GM23248 (cell line): ENCODE measurements at regions not wholly inside any gene's neighbourhood (a gene's known extent, or its start where the extent isn't known, plus 50 kb on each side); places are given as distances from the start of the nearest gene placed in this dataset.
A peak's percentile ranks its signal among the peaks of the same experiment; 100 is the strongest.
"Not testable (repeated sequence)": the region's sequence is repeated elsewhere in the genome, so short reads cannot be mapped to it uniquely, and the experiment has no call there.

Experiments used
- DNase-seq: peaks from one replicate; pipeline ENCODE4 v3.0.0-alpha.2; 2015
- H2AFZ ChIP-seq: fragments of 200-600 bp; sonication (generic); 2 replicates; pipeline ENCODE4 v1.6.1; 2016; ENCODE audit warnings: antibody characterized with exemption
- H3F3A ChIP-seq: fragments of 200-600 bp; sonication (generic); 2 replicates; pipeline ENCODE4 v1.6.1; 2016; ENCODE audit warnings: mild to moderate bottlenecking, antibody characterized with exemption, mixed run types; ENCODE audit not compliant: insufficient read depth
- H3K27ac ChIP-seq: fragments of 200-600 bp; sonication (generic); 2 replicates; pipeline ENCODE4 v1.5.1; 2016; ENCODE audit warnings: mild to moderate bottlenecking
- H3K27me3 ChIP-seq: fragments of 200-600 bp; sonication (generic); replicated peaks from 2 replicates; pipeline ENCODE4 v1.6.1; 2016; ENCODE audit warnings: mild to moderate bottlenecking; ENCODE audit not compliant: insufficient read depth
- H3K36me3 ChIP-seq: fragments of 200-600 bp; sonication (generic); 2 replicates; pipeline ENCODE4 v1.6.1; 2016; ENCODE audit warnings: low read depth, mild to moderate bottlenecking
- H3K4me1 ChIP-seq: fragments of 200-600 bp; sonication (generic); 2 replicates; pipeline ENCODE4 v1.6.1; 2016; ENCODE audit warnings: mild to moderate bottlenecking; ENCODE audit not compliant: insufficient read depth
- H3K4me2 ChIP-seq: fragments of 200-600 bp; sonication (generic); one replicate; pipeline ENCODE4 v1.6.1; 2016; ENCODE audit warnings: mild to moderate bottlenecking; ENCODE audit not compliant: unreplicated experiment
- H3K4me3 ChIP-seq: fragments of 200-600 bp; sonication (generic); 2 replicates; pipeline ENCODE4 v1.5.1; 2016; ENCODE audit warnings: mild to moderate bottlenecking
- H3K79me2 ChIP-seq: fragments of 200-600 bp; sonication (generic); 2 replicates; pipeline ENCODE4 v1.6.1; 2016; ENCODE audit warnings: mild to moderate bottlenecking; ENCODE audit not compliant: insufficient read depth
- H3K9ac ChIP-seq: fragments of 200-600 bp; sonication (generic); 2 replicates; pipeline ENCODE4 v1.6.1; 2016; ENCODE audit warnings: mild to moderate bottlenecking
- H3K9me2 ChIP-seq: fragments of 200-600 bp; sonication (generic); 2 replicates; pipeline ENCODE4 v1.6.1; 2016; ENCODE audit warnings: mixed run types, mild to moderate bottlenecking, moderate library complexity; ENCODE audit not compliant: insufficient read depth
- H3K9me3 ChIP-seq: fragments of 200-600 bp; sonication (generic); one replicate; pipeline ENCODE4 v1.6.1; 2017; ENCODE audit warnings: low read depth
- H4K20me1 ChIP-seq: fragments of 200-600 bp; sonication (generic); 2 replicates; pipeline ENCODE4 v1.6.0; 2016; ENCODE audit not compliant: insufficient read depth
- EZH2 ChIP-seq: fragments of 200-600 bp; sonication (generic); IDR thresholded peaks from 2 replicates; pipeline ENCODE4 v1.6.1; 2018; ENCODE audit warnings: antibody characterized with exemption, mild to moderate bottlenecking; ENCODE audit not compliant: insufficient read depth, poor library complexity, severe bottlenecking
- EZH2phosphoT487 ChIP-seq: fragments of 200-600 bp; sonication (generic); IDR thresholded peaks from 2 replicates; pipeline ENCODE4 v1.6.1; 2018; ENCODE audit warnings: antibody characterized with exemption, moderate library complexity, mild to moderate bottlenecking, low read depth; ENCODE audit not compliant: insufficient read depth
- WGBS, 2 experiments: methylation state at CpG; one replicate each; pipeline ENCODE4 v1.1.6; 2015 to 2017; ENCODE audit warnings: low lambda C conversion rate in 2 of 2, low coverage in 1 of 2; ENCODE audit errors: missing lambda C conversion rate in 2 of 2; 5-methylcytosine and 5-hydroxymethylcytosine counted together
- in situ Hi-C: fragments of 300-500 bp; cut with MboI; formaldehyde crosslinking; loops from 2 replicates; pipeline ENCODE4 v1.15.0; 2020

GRCh38 chr9:65426231-65426630, 141.2 kb upstream of the FOXD4L5 start:
- no peaks in the 10 kb centered on the region for H3K36me3 ChIP-seq
- no peaks in the 10 kb centered on the region for H3K27me3 ChIP-seq
- H3K79me2 ChIP-seq, result no peaks in the 10 kb centered on the region
- no peak overlapping the region for H3K27ac ChIP-seq
- no peak overlapping the region for H3K4me3 ChIP-seq
- no peak for DNase-seq
- H3K9me3 ChIP-seq, result no peaks in the 10 kb centered on the region
- H3K9me2 ChIP-seq, result no peaks in the 10 kb centered on the region
- H2AFZ ChIP-seq, result no peak overlapping the region
- no peak for TF ChIP-seq EZH2
- no peak for TF ChIP-seq EZH2phosphoT487
- H3K4me1 ChIP-seq, result no peaks in the 10 kb centered on the region
- 62 to 67% methylated on average over 6 to 8 of the region's 8 CpGs for WGBS, 2 experiments
- H4K20me1 ChIP-seq, result no peaks in the 10 kb centered on the region
- in situ Hi-C loops, result no loop called here
- H3K9ac ChIP-seq, result no peak overlapping the region
- H3F3A ChIP-seq, result peaks cover 6% of the 10 kb centered on the region; the same call in 1 of the 2 replicates
- H3K4me2 ChIP-seq, result no peak overlapping the region

- H3K9ac ChIP-seq, H4K20me1 ChIP-seq, H3K27me3 ChIP-seq, H3K36me3 ChIP-seq, H3K9me2 ChIP-seq, H3K4me3 ChIP-seq, H3K9me3 ChIP-seq, H2AFZ ChIP-seq, H3K4me1 ChIP-seq, in situ Hi-C loops, H3F3A ChIP-seq, H3K4me2 ChIP-seq, DNase-seq, H3K27ac ChIP-seq, H3K79me2 ChIP-seq: not testable (repeated sequence)
- WGBS, 2 experiments, result 38 to 42% methylated on average over 5 of the region's 5 CpGs
Observed at GRCh38 chr9:65425183-65425582, 140.2 kb upstream of the FOXD4L5 start.

- H4K20me1 ChIP-seq, H3K79me2 ChIP-seq, H3K36me3 ChIP-seq, H3K4me3 ChIP-seq, H3K9me2 ChIP-seq, H3K4me1 ChIP-seq, H2AFZ ChIP-seq, H3K4me2 ChIP-seq, H3K27ac ChIP-seq, H3K27me3 ChIP-seq, in situ Hi-C loops, H3K9ac ChIP-seq, H3K9me3 ChIP-seq, H3F3A ChIP-seq: not testable (repeated sequence)
- 46 to 57% methylated on average over 8 of the region's 8 CpGs for WGBS, 2 experiments
- DNase-seq, result peak; percentile 3
Observed at GRCh38 chr9:65424437-65424984, 139.5 kb upstream of the FOXD4L5 start.

DNA sequence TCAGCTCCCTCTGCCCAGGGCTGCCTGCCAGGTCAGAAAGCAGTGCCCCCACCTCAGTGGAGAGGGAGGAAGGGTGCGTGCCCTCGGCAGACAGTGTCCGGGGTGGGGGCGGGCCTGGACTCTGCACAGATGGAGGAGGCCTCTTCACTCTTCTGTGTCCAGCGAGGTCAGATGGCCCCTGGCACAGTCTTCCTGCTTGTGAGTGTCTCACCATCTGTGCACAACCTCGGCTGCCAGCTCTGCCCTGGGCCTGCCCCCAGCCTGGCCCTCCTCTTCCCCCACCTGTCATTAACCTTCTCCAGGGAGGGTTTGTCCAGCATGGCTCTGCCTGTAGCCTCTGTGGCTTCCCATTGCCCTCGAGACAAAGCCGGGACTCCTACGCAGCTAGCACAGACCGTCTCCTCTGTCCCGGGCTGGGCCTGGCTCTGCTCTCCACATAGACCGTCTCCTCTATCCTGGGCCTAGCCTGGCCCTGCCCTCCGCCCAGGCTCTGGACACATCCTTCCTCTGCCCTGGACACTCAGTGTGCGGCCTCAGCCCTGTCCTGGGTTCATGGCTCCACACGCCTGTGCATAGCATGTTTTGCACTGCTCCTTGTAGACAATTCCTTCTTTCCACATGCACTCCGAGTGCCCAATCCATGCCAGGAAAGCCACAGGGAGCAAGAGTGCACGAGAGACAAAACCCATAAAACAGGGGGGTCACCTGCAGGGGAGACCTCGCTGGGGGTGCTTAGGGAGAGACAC, 138.9 kb upstream of the FOXD4L5 start:
- not testable (repeated sequence) for H3F3A ChIP-seq
- WGBS, 2 experiments, result 65% methylated on average over 12 to 18 of the region's 18 CpGs

GRCh38 chr9:65422966-65423690, 138.1 kb upstream of the FOXD4L5 start:
- H3K4me1 ChIP-seq, DNase-seq, in situ Hi-C loops, H4K20me1 ChIP-seq, H3K36me3 ChIP-seq, H3K79me2 ChIP-seq, H3K27ac ChIP-seq, H3K9me3 ChIP-seq, H3F3A ChIP-seq, H3K9ac ChIP-seq, H2AFZ ChIP-seq, H3K27me3 ChIP-seq, H3K4me3 ChIP-seq, H3K9me2 ChIP-seq, H3K4me2 ChIP-seq: not testable (repeated sequence)
- WGBS, 2 experiments, result 54 to 55% methylated on average over 11 to 12 of the region's 13 CpGs

More for the DNA sequence above, 138.9 kb upstream of the FOXD4L5 start:
- H3K4me1 ChIP-seq, H2AFZ ChIP-seq, H3K9me2 ChIP-seq, H3K4me2 ChIP-seq, H3K9me3 ChIP-seq, H4K20me1 ChIP-seq, H3K27ac ChIP-seq, DNase-seq, in situ Hi-C loops, H3K9ac ChIP-seq, H3K27me3 ChIP-seq, H3K79me2 ChIP-seq, H3K36me3 ChIP-seq, H3K4me3 ChIP-seq: not testable (repeated sequence)

- H3K4me3 ChIP-seq, in situ Hi-C loops, DNase-seq, H3K36me3 ChIP-seq, H4K20me1 ChIP-seq, H2AFZ ChIP-seq, H3F3A ChIP-seq, H3K4me2 ChIP-seq, H3K79me2 ChIP-seq, H3K4me1 ChIP-seq, H3K9ac ChIP-seq, H3K27me3 ChIP-seq, H3K9me3 ChIP-seq, H3K27ac ChIP-seq, H3K9me2 ChIP-seq: not testable (repeated sequence)
- WGBS, 2 experiments, result 25 to 31% methylated on average over 2 of the region's 2 CpGs
Observed at GRCh38 chr9:65421486-65421885, 136.5 kb upstream of the FOXD4L5 start.
